ENCODE measurements at regions not wholly inside any gene's neighbourhood (a gene's known extent, or its start where the extent isn't known, plus 50 kb on each side); places are given as distances from the start of the nearest gene placed in this dataset.
"Not testable (repeated sequence)": the region's sequence is repeated elsewhere in the genome, so short reads cannot be mapped to it uniquely, and the experiment has no call there.

DNA sequence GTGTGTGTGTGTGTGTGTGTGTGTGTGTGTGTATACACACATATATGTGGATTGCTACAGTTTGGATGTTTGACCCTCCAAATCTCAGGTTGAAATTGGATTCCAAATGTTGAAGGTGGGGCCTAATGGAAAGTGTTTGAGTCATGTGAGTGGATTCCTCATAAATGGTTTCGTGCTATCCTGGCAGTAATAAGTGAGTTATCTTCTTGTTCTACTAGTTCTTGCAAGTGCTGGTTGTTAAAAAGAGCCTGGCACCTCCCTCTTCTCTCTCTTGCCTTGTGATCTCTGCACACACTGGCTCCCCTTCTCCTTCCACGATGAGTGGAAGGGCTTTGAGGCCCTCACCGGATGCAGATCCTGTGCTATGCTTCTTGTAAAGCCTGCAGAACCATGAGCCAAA lies 344.1 kb downstream of the SH2D1A start:
- no peak for DNase-seq

DNA sequence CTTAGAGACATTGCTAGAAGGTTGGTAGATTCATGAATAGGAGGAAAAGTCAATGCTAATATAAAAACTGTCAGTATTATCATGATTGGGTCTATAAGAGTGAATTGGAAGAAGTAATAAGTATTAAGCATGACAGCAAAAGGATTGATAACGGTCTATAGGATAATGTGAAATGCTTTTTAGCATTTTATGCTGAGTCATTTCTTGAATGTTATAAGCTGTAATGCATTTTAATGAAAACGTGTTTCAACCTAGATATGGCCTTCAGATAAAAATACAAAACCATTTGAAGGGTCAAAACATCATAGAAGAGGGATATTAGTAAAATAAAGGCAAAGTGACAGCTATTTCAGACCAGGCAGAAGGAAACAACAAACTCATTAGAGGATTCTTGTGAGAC lies 353.5 kb downstream of the SH2D1A start:
- no peak for DNase-seq

DNA sequence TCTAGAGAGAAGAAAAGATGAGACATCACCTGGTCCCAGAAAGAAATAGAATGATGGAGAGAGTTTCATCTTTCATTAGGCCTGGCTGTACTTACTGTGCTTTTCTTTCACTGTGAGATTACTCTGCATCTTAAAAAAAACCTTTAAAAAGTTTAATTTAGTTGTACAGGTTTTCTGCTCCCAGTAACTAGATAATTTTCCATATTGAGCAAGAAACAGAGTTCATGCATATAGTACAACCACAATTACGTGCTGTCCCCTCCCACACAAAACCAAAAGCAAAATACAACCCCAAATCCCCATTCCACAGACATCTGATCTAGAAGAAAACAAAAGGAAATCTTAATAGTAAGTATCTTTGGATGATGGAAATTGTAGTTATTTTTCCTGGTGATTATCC lies 371.2 kb downstream of the SH2D1A start:
- DNase-seq, result no peak

DNA sequence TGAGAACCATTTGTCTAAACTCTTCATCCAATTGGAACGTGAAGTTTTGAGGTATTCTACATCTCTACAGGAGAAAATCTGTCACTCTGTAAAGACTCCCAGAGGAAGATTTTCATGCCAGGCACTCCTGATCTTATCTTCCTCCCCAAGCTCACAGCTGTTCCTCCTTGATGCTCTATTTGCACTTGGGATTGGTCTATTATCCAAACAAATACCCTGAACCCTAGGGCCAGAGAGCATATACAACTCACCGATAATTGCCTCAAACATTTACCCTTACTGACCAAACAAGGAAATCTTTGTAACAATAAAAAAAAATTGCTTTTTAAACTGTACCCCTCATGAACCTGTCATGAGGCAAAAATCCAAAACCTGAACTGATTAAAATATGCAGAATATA lies 372.7 kb downstream of the SH2D1A start:
- no peak for DNase-seq

DNA sequence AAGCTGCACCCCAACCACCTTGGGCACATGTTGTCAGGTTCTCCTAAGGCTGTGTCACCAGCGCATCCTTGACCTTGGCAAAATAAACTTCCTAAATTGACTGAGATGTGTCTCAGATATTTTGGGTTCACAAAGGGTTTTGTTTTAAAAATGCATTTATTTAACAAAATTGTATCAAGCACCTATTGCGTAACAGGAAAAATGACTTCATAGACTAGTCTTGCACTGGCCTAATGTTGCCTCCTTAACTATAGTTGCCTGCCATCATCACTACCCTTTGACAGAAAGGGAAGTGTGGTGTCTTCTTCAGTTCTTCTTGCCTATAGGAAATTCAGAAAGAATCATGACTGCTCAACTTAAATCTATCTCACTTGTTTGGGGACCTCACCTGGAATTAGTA lies 374.2 kb downstream of the SH2D1A start:
- no peak for DNase-seq

DNA sequence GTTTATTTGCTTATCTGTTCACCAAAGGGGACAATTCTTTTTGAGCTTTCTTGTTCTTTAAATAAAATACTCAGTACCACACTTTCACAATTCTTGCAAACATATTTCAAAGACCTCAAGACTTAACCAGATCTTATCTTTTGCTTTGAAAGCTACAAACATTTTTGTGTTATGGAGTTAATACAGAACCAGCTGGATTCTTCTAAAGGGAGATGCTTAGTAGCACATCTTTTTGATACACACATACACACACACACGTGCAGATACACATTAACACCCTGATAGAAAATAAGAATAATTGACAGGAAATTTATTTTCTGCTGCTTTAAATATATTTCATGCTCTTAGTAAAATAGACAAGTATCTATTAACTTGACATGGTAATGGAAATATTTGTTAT lies 379.1 kb downstream of the SH2D1A start:
- DNase-seq, result no peak

DNA sequence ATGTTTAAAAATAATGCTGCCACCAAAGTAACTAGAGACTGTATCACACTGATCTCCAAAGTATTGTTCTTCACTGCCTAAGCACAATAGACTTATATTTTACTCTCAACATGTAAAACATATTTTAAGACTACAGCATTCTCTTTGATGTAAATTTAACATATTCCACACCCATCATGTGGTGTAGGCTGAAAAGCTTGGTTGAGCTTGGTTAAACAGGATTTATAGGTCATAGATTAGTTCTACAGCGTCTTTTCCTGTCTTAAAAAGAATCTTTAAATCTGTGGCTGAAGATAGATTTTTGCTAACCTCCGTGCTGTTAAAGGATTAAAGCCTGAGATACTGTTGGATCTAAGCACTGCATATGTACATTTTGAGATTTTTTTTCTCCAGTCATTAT lies 379.9 kb downstream of the SH2D1A start:
- DNase-seq, result no peak

DNA sequence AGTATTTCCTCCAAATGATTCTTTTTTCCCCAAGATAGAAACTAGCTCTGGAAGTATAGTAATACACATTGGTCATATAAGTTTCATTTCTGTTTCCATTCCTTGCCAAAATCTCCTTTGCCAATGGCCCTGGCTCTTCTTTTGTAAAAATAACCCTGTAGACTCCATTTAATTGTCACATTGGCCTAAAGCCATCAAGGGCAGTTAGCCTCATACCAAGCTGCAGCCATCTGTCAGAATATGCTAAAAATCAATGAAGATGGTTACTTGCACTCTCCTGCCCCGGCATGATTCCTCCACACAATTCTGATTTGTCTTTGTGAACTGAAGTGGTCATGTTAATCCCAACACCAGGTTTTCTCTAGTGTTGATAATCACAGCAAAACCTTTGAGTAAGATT lies 380.5 kb downstream of the SH2D1A start:
- DNase-seq, result no peak

DNA sequence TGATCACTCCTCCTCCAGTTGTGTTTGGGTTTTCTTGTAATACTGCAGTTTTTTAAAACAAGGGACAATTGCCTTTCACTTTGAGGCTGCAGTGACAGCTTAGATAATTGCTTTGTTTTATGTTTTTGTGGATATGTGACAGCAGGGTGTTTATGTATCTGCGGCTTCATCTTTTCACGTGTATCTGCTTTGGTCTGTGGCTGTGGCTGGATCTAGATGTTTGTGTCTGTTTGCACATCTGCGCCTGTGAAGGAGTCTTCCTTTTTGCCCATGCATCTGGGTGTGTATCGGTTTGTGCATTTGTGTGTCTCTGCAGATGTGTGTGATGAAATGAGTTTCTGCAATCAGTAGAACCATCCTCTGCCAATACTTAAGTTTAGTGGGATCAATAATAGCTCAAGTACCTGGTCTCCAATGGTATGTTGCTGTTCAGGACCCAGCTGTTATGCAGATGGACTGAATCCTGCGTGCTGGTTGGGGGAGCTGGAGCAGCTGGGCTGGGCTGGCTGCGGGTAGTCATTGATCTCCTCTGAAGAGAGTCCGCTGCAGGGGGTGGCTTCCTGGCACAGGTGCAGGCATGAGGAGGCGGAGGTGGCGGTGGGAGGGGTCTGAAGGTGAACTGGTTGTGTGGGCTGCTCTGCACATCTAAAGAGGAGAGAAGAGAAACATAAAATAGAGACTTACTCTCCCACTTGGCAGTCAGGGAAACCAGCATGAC lies 390.3 kb downstream of the SH2D1A start:
- no peak for DNase-seq

DNA sequence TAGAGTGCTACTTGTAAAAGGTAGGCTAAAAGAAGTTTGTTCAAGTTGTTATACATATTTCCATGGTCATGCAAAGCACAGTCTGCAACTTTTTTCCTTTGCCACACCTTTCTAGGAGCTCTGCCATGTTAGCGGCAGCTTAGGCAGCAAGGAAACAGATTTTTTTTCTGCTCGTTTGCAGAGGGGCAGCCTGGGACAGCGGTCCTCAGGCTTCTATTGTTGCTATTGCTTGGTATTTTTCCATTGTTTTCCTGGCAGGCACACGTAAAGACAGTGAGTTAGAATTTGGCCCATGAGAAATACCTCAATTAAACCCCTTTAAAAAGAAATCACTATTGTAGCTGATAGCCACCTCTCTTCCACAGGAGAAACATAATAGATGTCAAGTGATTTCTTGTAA lies 391.4 kb downstream of the SH2D1A start:
- DNase-seq, result peak in 1 of 3 donors; percentile 26

DNA sequence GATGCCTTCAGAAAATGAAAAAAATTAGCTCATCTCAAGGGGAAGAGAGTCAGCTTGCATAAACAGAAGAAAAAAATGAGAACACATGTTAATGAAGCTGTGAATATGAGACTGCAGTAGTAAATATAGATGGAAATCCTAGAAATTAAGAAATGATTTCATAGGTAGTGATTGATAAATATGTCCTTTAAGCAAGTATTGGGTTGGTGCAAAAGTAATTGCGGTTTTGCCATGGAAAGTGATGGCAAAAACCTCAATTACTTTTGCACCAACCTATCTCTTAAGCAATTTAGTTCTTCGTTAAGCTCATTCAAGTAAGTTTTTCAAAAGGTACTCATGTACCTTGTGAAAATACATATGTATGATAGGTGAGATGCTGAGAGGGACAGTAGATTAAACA lies 400.9 kb downstream of the SH2D1A start:
- no peak for DNase-seq

DNA sequence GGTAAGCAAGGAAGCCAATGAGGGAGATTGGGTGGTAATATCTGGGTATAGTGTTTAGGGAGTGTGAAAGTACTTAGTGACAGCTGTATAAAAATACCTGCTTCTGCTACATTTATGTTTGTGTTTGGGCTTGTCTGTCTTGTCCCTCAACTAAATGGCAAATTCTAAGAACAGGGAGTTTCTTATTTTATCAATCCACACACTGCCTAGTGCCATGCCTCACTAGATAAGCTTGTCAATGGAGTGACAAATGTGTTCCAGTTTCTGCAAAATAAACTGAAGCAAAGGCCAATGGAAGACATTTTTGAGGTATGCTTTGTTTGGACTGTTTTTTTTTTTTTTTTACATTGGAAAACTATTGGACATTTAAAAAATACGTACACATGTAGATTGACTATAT lies 418.0 kb downstream of the SH2D1A start:
- DNase-seq, result no peak

DNA sequence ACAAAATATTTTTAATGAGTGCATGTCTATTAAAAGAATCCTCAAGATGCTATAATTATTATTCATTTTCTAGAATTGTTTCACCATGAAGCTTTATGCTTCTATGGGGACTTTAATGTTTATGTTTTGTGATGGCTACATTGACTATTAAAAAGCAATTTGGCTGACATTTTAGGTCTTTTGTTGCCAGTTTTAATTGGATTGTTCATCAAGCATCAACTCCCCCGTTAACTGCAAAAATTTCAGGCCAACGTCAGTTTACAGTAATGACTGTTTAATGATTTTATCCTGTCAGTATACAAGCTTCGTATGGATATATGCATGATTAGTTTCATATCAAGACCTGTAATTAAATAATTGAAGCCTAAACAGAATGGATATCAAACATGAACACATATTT lies 422.8 kb downstream of the SH2D1A start:
- DNase-seq, result no peak

DNA sequence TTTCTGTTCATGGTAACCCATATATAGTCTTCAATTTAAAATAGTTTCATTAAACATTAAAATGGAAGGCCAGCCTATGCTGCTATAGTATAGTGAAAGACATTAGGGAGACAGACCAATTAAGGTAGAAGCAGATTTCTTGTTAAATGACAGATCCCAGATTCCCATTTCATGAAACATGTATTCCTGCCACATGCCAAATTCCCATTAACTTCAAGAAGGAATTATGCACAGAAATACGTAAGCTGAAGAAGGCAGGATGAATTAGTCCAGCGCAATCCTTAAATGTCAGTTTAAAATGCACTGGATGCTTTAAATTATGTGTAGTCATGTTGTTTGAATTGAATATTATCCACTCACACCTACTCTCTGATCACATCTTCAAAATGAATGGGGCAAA lies 424.9 kb downstream of the SH2D1A start:
- no peak for DNase-seq

DNA sequence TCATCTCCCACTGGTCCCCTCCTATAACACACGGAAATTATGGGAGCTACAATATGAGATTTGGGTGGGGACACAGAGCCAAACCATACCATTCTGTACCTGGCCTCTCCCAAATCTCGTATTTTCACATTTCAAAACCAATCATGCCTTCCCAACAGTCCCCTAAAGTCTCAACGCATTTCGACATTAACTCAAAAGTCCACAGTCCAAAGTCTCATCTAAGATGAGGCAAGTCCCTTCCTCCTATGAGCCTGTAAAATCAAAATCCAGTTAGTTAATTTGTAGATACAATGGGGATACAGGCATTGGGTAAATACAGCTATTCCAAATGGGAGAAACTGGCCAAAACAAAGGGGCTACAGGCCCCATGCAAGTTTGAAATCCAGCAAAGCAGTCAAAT lies 441.9 kb downstream of the SH2D1A start:
- not testable (repeated sequence) for DNase-seq

DNA sequence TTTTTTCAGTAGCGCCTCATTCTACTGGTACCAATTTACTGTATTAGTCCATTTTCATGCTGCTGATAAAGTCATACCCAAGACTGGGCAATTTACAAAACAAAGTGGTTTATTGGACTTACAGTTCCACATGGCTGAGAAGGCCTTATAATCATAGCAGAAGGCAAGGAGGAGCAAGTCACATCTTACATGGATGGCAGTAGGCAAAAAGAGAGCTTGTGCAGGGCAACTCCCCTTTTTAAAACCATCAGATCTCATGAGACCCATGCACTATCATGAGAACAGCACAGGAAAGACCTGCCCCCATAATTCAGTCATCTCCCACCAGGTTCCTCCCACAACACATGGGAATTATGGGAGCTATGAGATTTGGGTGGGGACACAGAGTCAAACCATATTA lies 443.5 kb downstream of the SH2D1A start:
- not testable (repeated sequence) for DNase-seq

DNA sequence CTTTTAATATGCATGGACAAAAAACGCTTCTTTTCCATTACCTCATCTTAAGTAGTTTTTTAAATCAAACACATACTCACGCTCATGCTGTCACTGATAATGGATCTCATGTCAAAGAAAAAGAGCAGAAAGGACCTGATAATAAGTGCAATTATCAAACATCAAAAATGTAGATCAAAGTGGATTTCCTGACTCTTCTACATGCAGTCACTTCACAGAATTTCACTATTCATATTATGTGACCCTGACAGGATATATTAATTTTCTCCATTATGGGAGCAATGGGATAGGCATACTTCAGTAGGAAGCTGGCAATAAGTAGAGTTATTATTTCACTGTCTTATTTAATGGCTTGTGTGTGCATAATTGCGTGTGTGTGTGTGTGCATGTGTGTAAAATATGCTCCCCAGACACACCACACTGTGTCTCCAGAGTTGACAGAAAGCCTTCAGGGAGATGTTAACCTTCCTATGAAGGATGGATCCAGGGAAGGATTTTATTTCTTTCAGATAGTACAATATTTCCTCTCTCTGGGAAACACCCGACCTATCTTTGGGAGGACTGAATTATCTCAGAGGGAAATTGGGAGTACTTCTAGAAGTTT lies 445.2 kb downstream of the SH2D1A start:
- no peak for DNase-seq

DNA sequence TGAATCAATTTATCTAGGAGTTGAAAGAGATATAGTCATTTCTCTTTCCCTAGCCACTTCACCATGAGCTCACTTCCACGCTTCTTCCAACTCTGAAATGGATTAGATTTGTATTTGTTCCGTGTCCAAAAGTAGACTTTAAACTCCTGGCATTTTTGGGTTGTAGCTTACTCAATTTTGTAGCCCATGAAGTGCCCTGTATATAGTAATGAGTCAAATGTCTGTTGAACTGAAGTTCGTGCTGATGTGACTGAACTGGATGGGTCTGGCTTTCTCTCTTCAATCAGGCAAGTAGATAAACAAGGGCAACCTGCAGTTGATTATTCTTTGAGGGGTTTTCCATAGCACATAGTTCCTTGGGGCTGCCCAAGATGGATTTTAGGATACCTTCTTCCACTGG lies 450.6 kb downstream of the SH2D1A start:
- DNase-seq, result no peak

DNA sequence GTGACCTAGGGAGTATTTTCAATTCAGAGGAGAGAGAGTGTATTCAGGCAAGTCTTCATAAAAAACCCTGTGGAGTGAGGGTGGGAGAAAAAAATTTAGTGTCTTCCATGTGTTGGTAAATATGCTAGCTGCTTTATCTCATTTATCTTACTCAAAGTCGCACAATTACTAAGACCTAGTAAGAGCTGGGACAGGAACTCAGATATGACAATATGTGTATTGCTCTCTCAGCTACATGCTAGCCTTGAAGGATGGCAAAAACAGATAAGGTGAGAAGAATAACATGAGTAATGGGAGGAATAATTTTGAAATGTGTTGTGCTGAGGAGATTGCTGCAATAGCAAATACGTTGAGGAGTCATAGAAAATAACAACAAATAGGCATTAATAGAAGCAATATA lies 458.6 kb downstream of the SH2D1A start:
- DNase-seq, result no peak

DNA sequence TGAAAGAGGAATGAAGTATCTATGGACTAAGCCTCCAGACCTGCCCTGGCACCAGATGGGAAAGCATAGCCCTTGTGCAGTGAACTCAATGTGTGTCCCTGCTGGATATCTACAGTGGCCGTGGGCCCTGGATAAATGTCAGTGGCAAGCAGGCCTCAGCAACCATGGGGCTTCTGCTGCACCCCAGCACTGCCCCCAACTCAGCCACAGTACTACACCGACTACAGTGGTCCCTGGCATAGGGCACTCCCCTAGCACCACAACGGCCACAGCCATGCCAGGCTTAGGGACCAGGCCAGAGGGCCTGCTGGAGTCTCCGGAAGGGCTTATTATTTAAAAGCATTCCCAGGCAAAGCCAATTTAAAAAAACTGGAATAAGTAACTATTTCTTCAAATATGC lies 459.1 kb downstream of the SH2D1A start:
- no peak for DNase-seq

DNA sequence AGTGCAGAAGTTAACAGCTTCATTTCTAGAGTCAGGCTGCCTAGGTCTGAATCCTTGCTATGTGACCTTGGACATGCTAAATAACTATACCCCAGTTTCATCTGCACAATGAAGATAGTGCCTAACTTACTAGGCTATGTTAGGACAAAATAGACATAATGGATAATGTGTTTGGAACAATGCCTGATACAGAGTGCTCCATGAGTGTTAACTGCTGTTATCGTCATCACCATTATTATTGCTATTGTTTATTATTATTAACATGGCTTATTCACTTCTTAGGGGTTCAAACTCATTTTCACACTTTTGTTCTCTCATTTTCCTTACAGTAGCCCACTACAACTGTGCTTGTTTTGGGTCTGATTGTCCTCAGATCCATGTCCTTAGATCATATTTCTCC lies 467.7 kb downstream of the SH2D1A start:
- no peak for DNase-seq

DNA sequence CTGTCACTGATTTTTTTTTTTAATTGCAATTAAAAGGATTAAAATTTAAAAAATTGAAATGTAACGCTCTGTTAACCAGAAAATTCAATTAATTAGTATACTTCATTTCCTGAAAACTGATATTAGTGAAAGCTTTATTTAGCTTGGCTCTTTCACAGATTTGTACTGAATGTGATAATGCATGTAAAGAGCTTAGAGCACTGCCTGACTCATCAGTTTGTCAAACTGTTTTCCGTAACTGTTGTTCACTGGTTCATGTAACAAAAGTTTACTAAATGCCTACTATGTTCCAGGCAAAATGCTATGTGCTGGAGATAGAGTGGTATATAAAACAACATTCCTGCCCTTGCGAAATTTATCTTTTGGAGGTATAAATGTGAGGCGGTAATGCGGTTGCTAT lies 471.7 kb downstream of the SH2D1A start:
- DNase-seq, result no peak

DNA sequence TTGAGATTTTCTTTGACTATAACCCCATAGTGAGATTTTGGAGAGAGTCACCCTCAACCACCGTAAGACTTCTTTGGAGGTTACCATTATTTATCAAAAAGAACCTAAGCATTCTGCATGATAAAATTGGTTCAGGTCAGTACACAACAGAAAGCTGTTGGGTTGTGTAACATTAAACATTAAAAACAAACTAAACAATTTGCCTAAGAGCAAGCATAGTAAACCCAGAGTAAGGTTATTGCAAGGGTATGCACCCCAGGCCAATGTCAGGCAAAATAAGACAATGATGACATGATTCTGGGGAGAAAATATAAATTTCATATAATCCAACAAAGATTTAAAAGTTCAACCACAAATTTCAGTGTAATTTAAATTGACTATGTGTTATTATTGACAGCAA lies 472.4 kb downstream of the SH2D1A start:
- no peak for DNase-seq

DNA sequence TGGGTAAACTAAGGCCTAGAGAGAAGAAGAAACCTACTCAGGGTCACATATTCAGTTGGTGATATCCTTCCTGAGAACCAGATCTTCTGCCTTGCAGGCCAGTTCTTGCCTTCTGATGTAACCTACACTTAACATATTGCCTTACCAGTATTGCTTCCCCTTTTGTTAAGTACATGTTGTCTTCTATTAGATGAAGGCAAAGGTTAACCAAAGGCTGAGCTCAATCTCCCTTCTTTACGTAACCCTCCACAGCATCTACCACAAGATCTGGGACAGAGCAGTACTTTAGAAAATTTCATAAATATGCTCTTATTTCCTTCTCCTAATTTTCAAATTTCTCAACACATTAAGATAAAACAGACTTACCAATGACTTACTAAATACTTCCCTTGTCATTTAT lies 474.4 kb downstream of the SH2D1A start:
- no peak for DNase-seq
